ENCODE measurements at regions not wholly inside any gene's neighbourhood (a gene's known extent, or its start where the extent isn't known, plus 50 kb on each side); places are given as distances from the start of the nearest gene placed in this dataset.
A peak's percentile ranks its signal among the peaks of the same experiment; 100 is the strongest.
"Not testable (repeated sequence)": the region's sequence is repeated elsewhere in the genome, so short reads cannot be mapped to it uniquely, and the experiment has no call there.

GRCh38 chr16:25637236-25637635 lies 54.5 kb upstream of the HS3ST4 start:
- no peak overlapping the region for H3K27ac ChIP-seq
- DNase-seq (ENCODE audit: low read depth, low spot score) = no peak

GRCh38 chr16:25636662-25637061 lies 55.1 kb upstream of the HS3ST4 start:
- DNase-seq (ENCODE audit: low read depth, low spot score) = no peak

GRCh38 chr16:25635454-25635853 lies 56.3 kb upstream of the HS3ST4 start:
- H3K27ac ChIP-seq = no peak overlapping the region
- no peak for DNase-seq (ENCODE audit: low read depth, low spot score)

More at GRCh38 chr16:25636662-25637061, 55.1 kb upstream of the HS3ST4 start:
- no peak overlapping the region for H3K27ac ChIP-seq

- no peak overlapping the region for H3K27ac ChIP-seq
- no peak for DNase-seq (ENCODE audit: low read depth, low spot score)
Measured at GRCh38 chr16:25633549-25633948, 58.2 kb upstream of the HS3ST4 start.

- DNase-seq (ENCODE audit: low read depth, low spot score) = no peak
- no peak overlapping the region for H3K27ac ChIP-seq
Measured at GRCh38 chr16:25628766-25629165, 63.0 kb upstream of the HS3ST4 start.

GRCh38 chr16:25627641-25628040 lies 64.1 kb upstream of the HS3ST4 start:
- no peak for DNase-seq (ENCODE audit: low read depth, low spot score)
- H3K27ac ChIP-seq = no peak overlapping the region

- DNase-seq (ENCODE audit: low read depth, low spot score) = no peak
- no peak overlapping the region for H3K27ac ChIP-seq
Measured at GRCh38 chr16:25626172-25626571, 65.6 kb upstream of the HS3ST4 start.

GRCh38 chr16:25625620-25626019 lies 66.1 kb upstream of the HS3ST4 start:
- no peak overlapping the region for H3K27ac ChIP-seq
- no peak for DNase-seq (ENCODE audit: low read depth, low spot score)

- H3K27ac ChIP-seq = no peak overlapping the region
- DNase-seq (ENCODE audit: low read depth, low spot score) = no peak
Measured at GRCh38 chr16:25614716-25615265, 77.0 kb upstream of the HS3ST4 start.

- no peak overlapping the region for H3K27ac ChIP-seq
- no peak for DNase-seq (ENCODE audit: low read depth, low spot score)
Measured at GRCh38 chr16:25613931-25614330, 77.8 kb upstream of the HS3ST4 start.

- no peak for DNase-seq (ENCODE audit: low read depth, low spot score)
- H3K27ac ChIP-seq = no peak overlapping the region
Measured at GRCh38 chr16:25608002-25608401, 83.8 kb upstream of the HS3ST4 start.

- H3K27ac ChIP-seq = no peak overlapping the region
- no peak for DNase-seq (ENCODE audit: low read depth, low spot score)
Measured at GRCh38 chr16:25606069-25606468, 85.7 kb upstream of the HS3ST4 start.

GRCh38 chr16:25605381-25605780 lies 86.4 kb upstream of the HS3ST4 start:
- no peak overlapping the region for H3K27ac ChIP-seq

GRCh38 chr16:25601306-25601705 lies 90.5 kb upstream of the HS3ST4 start:
- not testable (repeated sequence) for H3K27ac ChIP-seq; DNase-seq (ENCODE audit: low read depth, low spot score)

More at GRCh38 chr16:25605381-25605780, 86.4 kb upstream of the HS3ST4 start:
- no peak for DNase-seq (ENCODE audit: low read depth, low spot score)

- DNase-seq (ENCODE audit: low read depth, low spot score) = no peak
- no peak overlapping the region for H3K27ac ChIP-seq
Measured at GRCh38 chr16:25596194-25596593, 95.6 kb upstream of the HS3ST4 start.

- no peak for DNase-seq (ENCODE audit: low read depth, low spot score)
- no peak overlapping the region for H3K27ac ChIP-seq
Measured at GRCh38 chr16:25593260-25593659, 98.5 kb upstream of the HS3ST4 start.

- DNase-seq (ENCODE audit: low read depth, low spot score) = no peak
- no peak overlapping the region for H3K27ac ChIP-seq
Measured at GRCh38 chr16:25587783-25588182, 104.0 kb upstream of the HS3ST4 start.

- no peak overlapping the region for H3K27ac ChIP-seq
- DNase-seq (ENCODE audit: low read depth, low spot score) = no peak
Measured at GRCh38 chr16:25586826-25587225, 104.9 kb upstream of the HS3ST4 start.

GRCh38 chr16:25585526-25585925 lies 106.2 kb upstream of the HS3ST4 start:
- H3K27ac ChIP-seq = no peak overlapping the region
- DNase-seq (ENCODE audit: low read depth, low spot score) = no peak

- H3K27ac ChIP-seq = no peak overlapping the region
- DNase-seq (ENCODE audit: low read depth, low spot score) = no peak
Measured at GRCh38 chr16:25580041-25580440, 111.7 kb upstream of the HS3ST4 start.

GRCh38 chr16:25575363-25575762 lies 116.4 kb upstream of the HS3ST4 start:
- H3K27ac ChIP-seq = no peak overlapping the region
- DNase-seq (ENCODE audit: low read depth, low spot score) = no peak

- no peak overlapping the region for H3K27ac ChIP-seq
- DNase-seq (ENCODE audit: low read depth, low spot score) = no peak
Measured at GRCh38 chr16:25571712-25572111, 120.0 kb upstream of the HS3ST4 start.

GRCh38 chr16:25570131-25570530 lies 121.6 kb upstream of the HS3ST4 start:
- peak overlapping the region; percentile 52 for H3K27ac ChIP-seq
- DNase-seq (ENCODE audit: low read depth, low spot score) = peak; percentile 3
